A549 (cell line): ENCODE measurements at regions not wholly inside any gene's neighbourhood (a gene's known extent, or its start where the extent isn't known, plus 50 kb on each side); places are given as distances from the start of the nearest gene placed in this dataset.

Experiments
- ATAC-seq, 2 experiments: fragments of 200-7000 bp in 1 of 2; fragments of >200 bp in 1 of 2; cut with Nextera tagmentation in 1 of 2; cut with Tn5 transposase in 1 of 2; 3 replicates each; pipeline versions ENCODE4 v1.8.0 to v1.9.1; 2018 to 2020; ENCODE audit warnings: mild to moderate bottlenecking in 1 of 2, moderate library complexity in 1 of 2
- CTCF ChIA-PET: fragments of 300-600 bp; sonication (Branson Sonifier 250); formaldehyde crosslinking; extraction: SDS; loops from one replicate; lab custom pipeline; 2021; ENCODE audit warnings: antibody characterized with exemption, inconsistent platforms; lab: Yijun Ruan, JAX
- POLR2A ChIA-PET: fragments of 350-600 bp; formaldehyde crosslinking; extraction: SDS; loops from one replicate; lab custom pipeline; 2021; ENCODE audit warnings: antibody characterized with exemption, inconsistent platforms; lab: Yijun Ruan, JAX
- DNase-seq, 2 experiments: peaks; one replicate each; pipeline versions ENCODE4 v3.0.0 to v3.0.0-alpha.2; 2011 to 2016; ENCODE audit warnings: low read depth in 1 of 2, low spot score in 1 of 2
- FAIRE-seq: peaks from 2 replicates; lab custom pipeline; 2011; peaks lifted over from hg19 to GRCh38; lab: Jason Lieb, UNC
- H3K27ac ChIP-seq, 2 experiments: fragments of >200 bp; sonication (Bioruptor Twin); formaldehyde crosslinking; 3 replicates each; pipeline ENCODE4 v1.5.1; 2016 to 2017
- H3K4me1 ChIP-seq: fragments of >200 bp; sonication (Bioruptor Twin); formaldehyde crosslinking; 3 replicates; pipeline ENCODE4 v1.6.1; 2016
- H3K4me2 ChIP-seq: fragments of >200 bp; sonication (Bioruptor Twin); formaldehyde crosslinking; 3 replicates; pipeline ENCODE4 v1.6.1; 2016
- H3K4me3 ChIP-seq: fragments of >200 bp; sonication (Bioruptor Twin); formaldehyde crosslinking; 3 replicates; pipeline ENCODE4 v1.5.1; 2016
- H3K9me3 ChIP-seq: fragments of >200 bp; sonication (Bioruptor Twin); formaldehyde crosslinking; 3 replicates; pipeline ENCODE4 v1.6.1; 2016
- BCL3 ChIP-seq: fragments of >200 bp; sonication (Bioruptor Twin); formaldehyde crosslinking; IDR thresholded peaks from 3 replicates; pipeline ENCODE4 v1.6.1; 2016
- CBX2 ChIP-seq: fragments of 200-600 bp; sonication (generic); IDR thresholded peaks from 2 replicates; pipeline ENCODE4 v1.6.1; 2016; ENCODE audit warnings: low read depth, mild to moderate bottlenecking, borderline replicate concordance
- CEBPB ChIP-seq, 2 experiments: fragments of >200 bp in 1 of 2; sonication (Bioruptor Twin) in 1 of 2; formaldehyde crosslinking in 1 of 2; IDR thresholded peaks; 2 replicates each; pipeline ENCODE4 v1.6.1; 2012 to 2016
- CHD2 ChIP-seq: fragments of 150-350 bp; IDR thresholded peaks from 2 replicates; pipeline ENCODE4 v1.6.1; 2014; ENCODE audit warnings: low read length; ENCODE audit not compliant: partially characterized antibody
- CTCF ChIP-seq: fragments of >200 bp; sonication (Bioruptor Twin); formaldehyde crosslinking; IDR thresholded peaks from 3 replicates; pipeline ENCODE4 v1.5.1; 2016
- EP300 ChIP-seq, 2 experiments: fragments of >200 bp; sonication (Bioruptor Twin); formaldehyde crosslinking; IDR thresholded peaks; 2 replicates in 1 of 2; 3 replicates in 1 of 2; pipeline ENCODE4 v1.6.1; 2016 to 2017
- FOSB ChIP-seq: fragments of 250-450 bp; sonication (Bioruptor Pico); IDR thresholded peaks from 2 replicates; pipeline ENCODE4 v1.5.0; 2020; ENCODE audit warnings: mild to moderate bottlenecking, moderate library complexity
- FOXS1 ChIP-seq: fragments of 250-450 bp; sonication (Bioruptor Pico); IDR thresholded peaks from 2 replicates; pipeline ENCODE4 v1.5.0; 2020; ENCODE audit warnings: mild to moderate bottlenecking, moderate library complexity
- HES2 ChIP-seq: fragments of >200 bp; sonication (Bioruptor Twin); formaldehyde crosslinking; IDR thresholded peaks from 2 replicates; pipeline ENCODE4 v1.6.1; 2016
- HEYL ChIP-seq: fragments of 250-450 bp; sonication (Bioruptor Pico); IDR thresholded peaks from 2 replicates; pipeline ENCODE4 v1.8.0; 2021; ENCODE audit warnings: mild to moderate bottlenecking, moderate library complexity
- HOXB13 ChIP-seq: fragments of 250-450 bp; sonication (Bioruptor Pico); IDR thresholded peaks from 2 replicates; pipeline ENCODE4 v1.5.0; 2020; ENCODE audit warnings: low read depth, mild to moderate bottlenecking, moderate library complexity
- JUNB ChIP-seq: fragments of >200 bp; sonication (Bioruptor Twin); formaldehyde crosslinking; IDR thresholded peaks from 2 replicates; pipeline ENCODE4 v1.6.1; 2016
- KDM1A ChIP-seq: fragments of 200-600 bp; sonication (generic); IDR thresholded peaks from 2 replicates; pipeline ENCODE4 v1.6.1; 2016; ENCODE audit warnings: low read depth, mild to moderate bottlenecking
- MAFK ChIP-seq: fragments of 450-650 bp; IDR thresholded peaks from 2 replicates; pipeline ENCODE4 v1.6.1; 2014; ENCODE audit not compliant: partially characterized antibody
- MYC ChIP-seq: IDR thresholded peaks from 2 replicates; pipeline ENCODE4 v1.6.1; 2012; ENCODE audit warnings: mild to moderate bottlenecking, inconsistent platforms, low read length, improper control_type of control experiment, borderline replicate concordance
- NFE2L2 ChIP-seq: fragments of 150-350 bp; conservative IDR thresholded peaks from 2 replicates; pipeline ENCODE4 v1.6.1; 2014; ENCODE audit warnings: low read length
- PHF8 ChIP-seq: fragments of 200-600 bp; sonication (generic); IDR thresholded peaks from 2 replicates; pipeline ENCODE4 v1.6.1; 2016; ENCODE audit warnings: low read depth, mild to moderate bottlenecking, antibody characterized with exemption, moderate library complexity, borderline replicate concordance
- RCOR1 ChIP-seq: fragments of 150-350 bp; IDR thresholded peaks from 2 replicates; pipeline ENCODE4 v1.6.1; 2014; ENCODE audit warnings: antibody characterized with exemption, low read length, low read depth
- RFX5 ChIP-seq: fragments of 450-650 bp; IDR thresholded peaks from 2 replicates; pipeline ENCODE4 v1.7.1; 2014; ENCODE audit warnings: antibody characterized with exemption, mild to moderate bottlenecking, moderate library complexity
- RNF2 ChIP-seq: fragments of 200-600 bp; sonication (generic); IDR thresholded peaks from 2 replicates; pipeline ENCODE4 v1.6.1; 2016; ENCODE audit warnings: low read depth, mild to moderate bottlenecking, antibody characterized with exemption, moderate library complexity, borderline replicate concordance
- SMC3 ChIP-seq: fragments of >200 bp; sonication (Bioruptor Twin); formaldehyde crosslinking; IDR thresholded peaks from 3 replicates; pipeline ENCODE4 v1.6.1; 2018; ENCODE audit warnings: inconsistent platforms
- TP53 ChIP-seq: fragments of 250-450 bp; sonication (Bioruptor Pico); IDR thresholded peaks from 2 replicates; pipeline ENCODE4 v1.5.0; 2021; ENCODE audit warnings: mild to moderate bottlenecking, moderate library complexity
- ZC3H11A ChIP-seq: fragments of 450-650 bp; IDR thresholded peaks from 2 replicates; pipeline ENCODE4 v1.6.1; 2014; ENCODE audit warnings: antibody characterized with exemption, mild to moderate bottlenecking
- WGBS: methylation state at CpG from one replicate; pipeline ENCODE4 v1.1.6; 2017; ENCODE audit errors: missing lambda C conversion rate; 5-methylcytosine and 5-hydroxymethylcytosine counted together
- TF ChIP-seq, protein P1 (sequence below): fragments of 250-450 bp; sonication (Bioruptor Pico); IDR thresholded peaks from 2 replicates; pipeline ENCODE4 v1.5.0; 2020; ENCODE audit warnings: low read depth, mild to moderate bottlenecking, moderate library complexity
- TF ChIP-seq, protein P2 (sequence below): fragments of 250-450 bp; sonication (Bioruptor Pico); IDR thresholded peaks from 2 replicates; pipeline ENCODE4 v1.5.0; 2021; ENCODE audit warnings: mild to moderate bottlenecking, moderate library complexity, borderline replicate concordance

DNA sequence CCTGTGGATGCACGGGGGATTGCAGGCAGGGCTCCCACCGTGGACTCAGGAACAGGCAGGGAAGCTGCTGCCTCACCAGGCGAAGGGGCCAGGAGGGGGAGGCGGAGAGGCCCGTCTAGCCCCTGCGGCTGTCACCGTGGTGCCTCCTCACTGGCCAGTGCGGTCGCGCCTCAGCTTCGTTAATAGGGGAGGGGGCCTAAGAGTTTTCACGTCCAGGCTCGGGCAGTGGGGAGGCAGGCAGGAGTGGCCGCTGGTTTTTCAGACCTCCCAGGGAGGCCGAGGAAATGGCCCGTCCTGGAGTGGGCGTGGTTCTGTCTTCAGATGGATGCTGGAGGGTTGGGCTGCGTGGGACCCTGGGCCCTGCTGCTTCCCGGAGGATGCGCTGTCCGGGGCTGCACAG is 91.1 kb upstream of the B3GAT1 start:
- no peak for FAIRE-seq
- TF ChIP-seq PHF8: no peak
- no peak for TF ChIP-seq CTCF
- TF ChIP-seq HEYL (CRISPR knock-in tag): no peak
- TF ChIP-seq RNF2: no peak
- TF ChIP-seq FOSB (CRISPR knock-in tag): no peak
- no peak for TF ChIP-seq KDM1A
- TF ChIP-seq RCOR1: no peak
- TF ChIP-seq JUNB: no peak
- TF ChIP-seq EP300 (IDR thresholded peaks at IDR 0.05): no peak
- no peak for TF ChIP-seq CHD2
- TF ChIP-seq MAFK: no peak
- TF ChIP-seq TP53 (CRISPR knock-in tag): no peak
- no peak for TF ChIP-seq HES2
- TF ChIP-seq, protein P1, sequence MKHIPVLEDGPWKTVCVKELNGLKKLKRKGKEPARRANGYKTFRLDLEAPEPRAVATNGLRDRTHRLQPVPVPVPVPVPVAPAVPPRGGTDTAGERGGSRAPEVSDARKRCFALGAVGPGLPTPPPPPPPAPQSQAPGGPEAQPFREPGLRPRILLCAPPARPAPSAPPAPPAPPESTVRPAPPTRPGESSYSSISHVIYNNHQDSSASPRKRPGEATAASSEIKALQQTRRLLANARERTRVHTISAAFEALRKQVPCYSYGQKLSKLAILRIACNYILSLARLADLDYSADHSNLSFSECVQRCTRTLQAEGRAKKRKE (CRISPR knock-in tag): no peak
- TF ChIP-seq RFX5: no peak
- no peak for TF ChIP-seq ZC3H11A
- TF ChIP-seq SMC3: no peak
- TF ChIP-seq, protein P2, sequence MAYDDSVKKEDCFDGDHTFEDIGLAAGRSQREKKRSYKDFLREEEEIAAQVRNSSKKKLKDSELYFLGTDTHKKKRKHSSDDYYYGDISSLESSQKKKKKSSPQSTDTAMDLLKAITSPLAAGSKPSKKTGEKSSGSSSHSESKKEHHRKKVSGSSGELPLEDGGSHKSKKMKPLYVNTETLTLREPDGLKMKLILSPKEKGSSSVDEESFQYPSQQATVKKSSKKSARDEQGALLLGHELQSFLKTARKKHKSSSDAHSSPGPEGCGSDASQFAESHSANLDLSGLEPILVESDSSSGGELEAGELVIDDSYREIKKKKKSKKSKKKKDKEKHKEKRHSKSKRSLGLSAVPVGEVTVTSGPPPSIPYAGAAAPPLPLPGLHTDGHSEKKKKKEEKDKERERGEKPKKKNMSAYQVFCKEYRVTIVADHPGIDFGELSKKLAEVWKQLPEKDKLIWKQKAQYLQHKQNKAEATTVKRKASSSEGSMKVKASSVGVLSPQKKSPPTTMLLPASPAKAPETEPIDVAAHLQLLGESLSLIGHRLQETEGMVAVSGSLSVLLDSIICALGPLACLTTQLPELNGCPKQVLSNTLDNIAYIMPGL (CRISPR knock-in tag): no peak
- Histone ChIP-seq H3K4me2 (no peak overlapping the region), H3K4me1 (no peaks in the 10 kb centered on the region), H3K27ac (no peak overlapping the region), H3K4me3 (no peak overlapping the region), H3K9me3 (no peaks in the 10 kb centered on the region)
- ATAC-seq: no peak
- CTCF ChIA-PET: no interaction called here
- POLR2A ChIA-PET: no interaction called here
- WGBS: 64% methylated on average over 3 of the region's 21 CpGs
- DNase-seq: no peak

DNA sequence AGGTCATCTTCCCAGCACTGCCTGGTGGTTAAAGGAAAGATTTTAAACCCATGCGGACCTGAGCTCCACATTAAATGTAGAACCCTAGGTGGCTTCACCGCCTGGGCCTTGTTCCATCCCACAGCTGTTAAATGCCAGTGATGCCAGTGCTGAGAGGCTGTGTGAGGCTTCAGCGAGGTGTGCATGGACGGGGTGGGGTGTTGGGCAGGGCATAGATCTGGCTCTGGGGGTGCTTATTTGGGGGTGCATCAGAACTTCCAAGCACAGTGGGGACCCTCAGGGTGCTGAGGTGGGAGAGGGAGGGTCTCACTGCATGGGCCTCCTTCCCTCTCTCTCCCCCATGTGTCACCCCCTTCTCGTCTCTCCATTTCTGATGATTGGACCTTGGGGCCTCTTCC is 90.1 kb upstream of the B3GAT1 start:
- ChIA-PET POLR2A (no interaction called here), CTCF (no interaction called here)
- no peak overlapping the region for H3K27ac ChIP-seq
- no peaks in the 10 kb centered on the region for H3K4me1 ChIP-seq
- no peak overlapping the region for H3K4me2 ChIP-seq
- ATAC-seq (no peak), FAIRE-seq (no peak), DNase-seq (no peak)
- TF ChIP-seq FOSB (CRISPR knock-in tag): no peak
- TF ChIP-seq CEBPB (IDR thresholded peaks at IDR 0.05): no peak
- TF ChIP-seq HOXB13: no peak
- no peak for TF ChIP-seq CBX2
- TF ChIP-seq NFE2L2: no peak
- TF ChIP-seq FOXS1 (CRISPR knock-in tag): no peak
- TF ChIP-seq SMC3: no peak
- TF ChIP-seq MYC: no peak
- TF ChIP-seq TP53 (CRISPR knock-in tag): no peak
- TF ChIP-seq CHD2: no peak
- TF ChIP-seq BCL3: no peak
- no peak for TF ChIP-seq EP300 (IDR thresholded peaks at IDR 0.05)
- no peak overlapping the region for H3K4me3 ChIP-seq
- no peaks in the 10 kb centered on the region for H3K9me3 ChIP-seq
- no CpG with 5 or more reads among the region's 5 CpGs for WGBS
